HT1080 (cell line): ENCODE measurements at regions not wholly inside any gene's neighbourhood (a gene's known extent, or its start where the extent isn't known, plus 50 kb on each side); places are given as distances from the start of the nearest gene placed in this dataset.

Experiments
- DNase-seq: peaks from one replicate; pipeline ENCODE4 v3.0.0-alpha.2; 2015; ENCODE audit warnings: low read depth

GRCh38 chr1:217373761-217374701 lies 256.9 kb downstream of the GPATCH2 start:
- DNase-seq, result no peak

DNA sequence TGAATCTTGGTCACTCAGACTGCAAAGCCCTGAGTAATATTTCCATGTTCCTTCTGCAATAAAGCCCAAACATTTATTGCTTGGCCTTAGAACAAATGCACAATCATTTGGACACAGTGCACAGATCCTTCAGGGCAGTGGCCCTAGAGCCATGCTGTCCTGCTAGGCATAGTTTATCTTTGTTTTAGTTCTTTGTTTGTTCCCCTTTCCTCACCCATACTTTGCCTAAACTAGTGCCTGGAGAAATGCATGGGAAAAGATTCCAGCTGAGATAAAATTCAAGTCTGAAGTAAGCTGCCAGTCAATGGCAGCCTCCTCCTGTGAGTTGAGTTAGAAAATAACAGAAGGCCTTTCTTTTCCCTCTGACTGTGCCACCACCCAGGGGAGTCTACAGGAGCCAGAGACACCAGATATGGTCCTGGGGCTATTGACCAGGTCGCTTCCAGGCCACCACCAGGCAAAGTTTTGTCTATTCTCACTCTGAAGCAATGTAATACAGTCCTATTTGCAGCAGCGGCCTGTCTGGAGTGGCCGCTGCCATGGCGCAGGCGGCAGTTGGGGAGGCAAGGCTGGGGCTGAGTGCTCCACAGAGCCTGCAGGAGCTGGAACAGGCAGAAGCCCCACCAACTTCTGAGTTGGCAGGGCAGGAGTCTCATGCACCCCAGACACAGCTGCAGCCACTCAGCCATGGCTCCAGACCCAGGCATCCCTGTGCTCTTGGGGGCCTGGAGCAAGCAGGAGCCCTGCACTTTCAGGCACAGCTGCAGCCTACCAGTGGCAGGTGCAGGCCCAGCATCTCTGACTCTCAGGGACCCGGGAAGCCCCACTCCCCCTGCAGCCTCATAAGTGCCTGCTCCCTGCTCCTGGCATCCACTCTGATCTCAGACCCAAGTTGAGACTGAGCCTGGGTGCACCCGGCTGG lies 258.6 kb downstream of the GPATCH2 start:
- DNase-seq, result no peak

- no peak for DNase-seq
These were observed 260.1 kb downstream of the GPATCH2 start for GRCh38 chr1:217370757-217371156.

DNA sequence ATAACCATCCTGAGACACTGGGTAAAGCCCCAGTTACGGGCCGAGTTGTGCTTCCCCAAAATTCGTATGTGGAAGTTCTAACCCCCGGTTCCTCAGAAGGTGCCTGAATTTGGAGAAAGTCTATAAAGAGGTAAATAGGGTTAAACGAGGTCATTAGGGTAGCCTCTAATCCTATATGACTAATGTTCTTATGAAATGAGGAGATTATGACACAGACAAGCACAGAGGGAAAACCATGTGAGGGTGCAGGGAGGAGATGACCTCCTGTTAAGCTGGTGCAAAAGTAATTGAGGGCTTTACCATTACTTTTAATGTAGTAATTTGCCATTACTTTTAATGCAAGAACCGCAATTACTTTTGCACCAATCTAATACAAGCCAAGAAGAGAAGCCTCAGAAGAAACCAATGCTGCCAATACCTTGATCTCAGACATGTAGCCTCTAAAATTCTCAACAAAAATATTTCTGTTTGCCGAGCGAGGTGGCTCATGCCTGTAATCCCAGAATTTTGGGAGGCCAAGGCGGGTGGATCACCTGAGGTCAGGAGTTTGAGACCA lies 260.8 kb downstream of the GPATCH2 start:
- DNase-seq, result no peak

DNA sequence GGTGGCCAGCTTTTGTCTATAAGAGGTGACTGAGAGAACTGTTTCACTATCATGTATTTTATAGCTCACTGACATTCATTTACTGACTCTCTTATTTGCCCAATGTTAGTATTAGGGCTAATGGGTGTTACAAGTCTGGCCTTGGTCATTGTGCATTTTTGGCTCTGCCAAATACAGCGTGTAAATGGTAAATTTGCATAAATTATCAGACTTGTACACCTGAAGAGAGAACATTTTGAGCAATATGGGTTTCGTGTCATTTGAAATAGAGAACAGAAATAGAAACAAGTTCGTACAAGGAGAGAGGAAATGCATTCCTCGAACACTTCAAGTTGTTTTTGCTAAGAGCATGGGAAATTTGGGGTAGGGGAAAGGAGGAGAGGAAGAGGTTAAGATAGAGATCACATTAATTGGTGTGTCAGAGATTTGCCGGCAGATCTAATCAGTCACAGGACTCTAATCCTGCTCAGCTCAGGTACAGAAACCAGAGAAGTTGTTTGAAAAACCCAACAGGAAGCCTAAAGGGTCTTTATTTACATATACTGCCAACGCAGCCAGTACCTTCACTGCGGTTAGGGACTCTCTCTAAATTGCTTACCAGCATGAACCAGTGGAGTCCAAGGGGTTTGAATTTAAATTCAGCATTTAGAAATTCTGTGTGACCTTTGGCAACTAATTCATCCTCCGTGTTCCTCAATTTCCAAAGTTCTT lies 261.5 kb downstream of the GPATCH2 start:
- no peak for DNase-seq

GRCh38 chr1:217364220-217364619 lies 266.7 kb downstream of the GPATCH2 start:
- DNase-seq, result no peak

DNA sequence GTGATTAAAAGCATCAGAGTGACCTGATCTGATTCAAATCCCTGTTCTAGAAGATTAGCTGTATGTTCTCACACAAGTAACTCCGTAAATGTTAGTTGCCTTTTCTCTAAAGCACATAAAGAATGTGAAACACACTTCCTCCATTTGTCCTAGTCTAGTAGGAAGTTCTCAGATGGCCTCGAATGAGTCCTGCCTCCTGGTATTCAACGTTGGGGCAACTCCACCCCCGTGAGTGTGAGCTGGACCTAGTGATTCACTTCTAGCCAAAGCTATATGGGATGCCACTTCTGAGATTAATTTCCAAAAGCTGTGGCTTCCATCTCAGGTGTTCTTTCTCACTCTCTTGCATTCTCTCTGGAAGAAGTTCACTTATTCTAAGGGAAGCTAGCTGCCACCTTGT lies 267.6 kb downstream of the GPATCH2 start:
- peak; percentile 40 for DNase-seq

- no peak for DNase-seq
These were observed 270.4 kb downstream of the GPATCH2 start for GRCh38 chr1:217360510-217360909.

- DNase-seq, result no peak
These were observed 276.0 kb downstream of the GPATCH2 start for GRCh38 chr1:217354895-217355294.

DNA sequence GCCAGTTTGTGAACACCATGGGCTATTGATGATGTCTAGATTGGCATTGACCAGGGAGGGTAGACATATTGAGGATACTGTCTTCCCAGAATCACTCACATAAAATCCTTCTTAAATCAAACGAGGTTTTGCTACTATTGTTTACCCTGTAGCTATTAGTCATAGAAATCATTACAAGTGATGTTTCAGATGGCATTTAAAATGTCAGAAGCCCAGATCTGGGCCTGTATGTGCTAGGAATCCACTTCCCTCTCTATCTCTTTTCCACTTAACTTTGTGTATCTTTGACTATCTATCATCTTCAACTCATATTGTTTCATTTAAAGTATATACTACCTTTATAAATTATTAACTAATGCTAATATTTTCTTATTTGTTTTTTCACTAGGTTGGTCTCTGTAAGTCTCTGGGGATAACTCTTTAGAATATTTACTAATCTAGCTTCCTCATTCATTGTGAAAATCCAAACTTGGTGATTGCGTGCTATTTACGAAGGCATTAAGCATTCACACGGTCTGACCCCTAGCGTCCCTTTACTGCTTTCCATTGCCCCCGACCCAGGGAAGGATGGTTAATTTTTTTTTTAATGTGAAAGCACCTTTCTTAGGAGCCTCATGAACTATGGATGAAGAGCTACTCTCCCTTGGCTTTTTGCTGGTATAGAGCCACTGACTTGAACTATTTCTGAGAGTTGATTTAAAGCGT lies 281.8 kb downstream of the GPATCH2 start:
- no peak for DNase-seq

GRCh38 chr1:217344712-217345111 lies 286.2 kb downstream of the GPATCH2 start:
- DNase-seq, result no peak

DNA sequence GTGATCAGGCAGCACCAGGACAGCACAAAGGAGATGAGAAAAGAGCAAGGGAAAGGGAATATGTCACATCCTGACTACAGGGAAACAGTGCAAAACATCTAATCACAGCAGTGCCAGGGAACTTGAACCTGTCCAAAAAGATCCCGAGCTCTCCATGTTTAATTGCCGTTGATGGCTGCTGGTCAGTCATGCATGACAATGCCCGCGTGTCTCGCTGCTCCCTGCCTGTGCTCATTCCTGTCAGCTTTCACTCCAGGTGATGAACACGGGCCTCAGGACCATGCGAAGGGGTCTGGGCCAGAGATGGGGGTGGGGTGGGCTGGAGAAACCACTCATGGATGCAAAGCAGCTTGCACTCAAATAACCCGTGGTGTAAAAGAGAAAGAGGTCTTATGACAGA lies 287.0 kb downstream of the GPATCH2 start:
- DNase-seq, result no peak

GRCh38 chr1:217342105-217342504 lies 288.8 kb downstream of the GPATCH2 start:
- no peak for DNase-seq

- no peak for DNase-seq
These were observed 294.2 kb downstream of the GPATCH2 start for GRCh38 chr1:217336724-217337123.

DNA sequence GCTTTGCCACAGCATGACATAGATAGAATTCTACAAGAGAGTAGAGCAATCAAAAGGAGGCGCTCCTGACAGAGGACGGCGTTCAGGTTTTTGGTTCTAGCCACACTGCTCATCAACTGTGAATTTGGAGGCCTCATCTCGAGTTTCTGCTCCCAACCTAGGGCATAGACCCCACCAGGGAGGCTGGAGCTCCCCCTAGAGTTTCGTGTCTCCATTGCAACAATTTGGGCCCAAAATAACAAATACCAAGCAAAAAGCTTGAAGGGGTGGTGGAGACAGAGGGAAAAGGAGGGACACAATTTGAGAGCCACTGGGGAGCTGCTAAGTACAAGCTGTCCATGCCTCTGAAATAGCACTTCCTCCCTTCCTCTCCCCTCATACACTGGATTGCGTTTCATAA lies 297.0 kb downstream of the GPATCH2 start:
- peak; percentile 30 for DNase-seq

DNA sequence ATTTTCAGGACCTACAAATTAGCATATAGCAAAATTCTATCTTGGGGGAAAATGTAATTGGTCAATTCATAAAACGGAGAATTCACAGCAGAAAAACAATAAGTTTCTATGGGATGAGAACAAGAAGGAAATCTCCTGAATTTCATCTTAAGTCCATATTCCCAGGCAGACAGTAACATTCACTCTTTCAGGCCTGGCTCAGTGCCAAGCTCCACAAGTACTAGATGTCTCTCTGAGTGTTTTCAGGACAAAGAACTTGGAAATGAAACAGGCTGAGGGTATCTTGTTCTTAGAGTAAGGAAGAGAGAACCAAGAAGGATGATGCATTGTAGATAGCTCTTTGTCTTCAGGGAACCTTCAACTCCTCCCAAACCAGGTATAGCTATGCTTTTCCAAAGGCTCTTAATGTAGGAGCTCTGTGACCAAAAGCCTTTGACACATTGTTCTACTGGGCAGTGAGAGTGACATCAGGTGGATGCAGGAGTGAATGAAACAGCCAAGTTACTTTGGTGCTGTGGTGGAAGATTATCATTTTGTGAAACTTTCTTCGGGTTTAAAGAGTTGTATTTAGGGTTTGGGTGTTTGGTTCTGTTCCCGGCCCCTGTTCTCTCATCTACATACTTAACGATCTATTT lies 298.3 kb downstream of the GPATCH2 start:
- DNase-seq, result no peak

- peak; percentile 11 for DNase-seq
These were observed 299.2 kb downstream of the GPATCH2 start for GRCh38 chr1:217331698-217332097.

DNA sequence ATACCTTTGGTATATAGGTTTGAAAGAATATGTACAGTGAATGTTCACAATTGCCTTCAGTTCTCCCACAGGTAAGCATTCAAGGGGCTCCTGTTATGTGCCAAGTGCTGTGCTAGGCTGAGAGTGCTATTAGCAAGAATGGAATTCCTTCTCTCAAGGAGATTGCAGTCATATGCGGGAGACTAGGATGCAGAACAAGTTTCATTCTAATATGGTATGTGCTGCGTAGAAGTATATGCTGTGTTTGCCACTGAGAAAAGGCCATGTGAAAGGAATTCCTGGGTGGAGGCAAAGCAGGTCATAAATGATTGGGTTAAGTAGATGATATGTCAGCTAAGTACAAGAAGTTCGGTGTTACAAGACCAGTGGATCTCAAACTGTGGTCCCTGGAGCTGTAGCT lies 303.0 kb downstream of the GPATCH2 start:
- DNase-seq, result no peak

- no peak for DNase-seq
These were observed 308.1 kb downstream of the GPATCH2 start for GRCh38 chr1:217322834-217323233.

GRCh38 chr1:217315346-217315745 lies 315.5 kb downstream of the GPATCH2 start:
- peak; percentile 61 for DNase-seq
